GM12878 (cell line): ENCODE measurements at regions not wholly inside any gene's neighbourhood (a gene's known extent, or its start where the extent isn't known, plus 50 kb on each side); places are given as distances from the start of the nearest gene placed in this dataset.

Experiments used
- CBX5 ChIP-seq: sonication (generic); IDR thresholded peaks from 2 replicates; pipeline ENCODE4 v1.6.1; 2016; ENCODE audit warnings: low read depth, moderate library complexity, mild to moderate bottlenecking, inconsistent platforms
- CEBPB ChIP-seq, 2 experiments: fragments of 150-350 bp in 1 of 2; IDR thresholded peaks; 2 replicates each; pipeline ENCODE4 v1.6.1; 2012 to 2014; ENCODE audit warnings: low read depth in 2 of 2, low read length in 2 of 2, borderline replicate concordance in 1 of 2, inconsistent platforms in 1 of 2
- CHD1 ChIP-seq: IDR thresholded peaks from 2 replicates; pipeline ENCODE4 v1.6.1; 2012; ENCODE audit warnings: low read depth, low read length, improper control_type of control experiment
- CTCF ChIP-seq, 3 experiments: IDR thresholded peaks in 2 of 3; conservative IDR thresholded peaks in 1 of 3; 2 replicates each; pipeline ENCODE4 v1.5.1; 2011; ENCODE audit warnings: low read depth in 3 of 3, low read length in 3 of 3, mild to moderate bottlenecking in 3 of 3, control low read depth in 2 of 3, moderate library complexity in 2 of 3, inconsistent platforms in 1 of 3, mixed read lengths in 1 of 3; ENCODE audit not compliant: control insufficient read depth in 2 of 3, insufficient read depth in 1 of 3; ENCODE audit errors: extremely low read depth in 1 of 3
- CUX1 ChIP-seq: IDR thresholded peaks from 2 replicates; pipeline ENCODE4 v1.6.1; 2012; ENCODE audit warnings: improper control_type of control experiment, low read depth, low read length; ENCODE audit not compliant: insufficient replicate concordance
- EP300 ChIP-seq, 2 experiments: fragments of 150-350 bp in 1 of 2; IDR thresholded peaks; 2 replicates each; pipeline ENCODE4 v1.6.1; 2011 to 2012; ENCODE audit warnings: low read depth in 2 of 2, low read length in 2 of 2, borderline replicate concordance in 1 of 2, improper control_type of control experiment in 1 of 2, inconsistent platforms in 1 of 2; ENCODE audit not compliant: control insufficient read depth in 1 of 2
- EZH2 ChIP-seq: IDR thresholded peaks from 2 replicates; pipeline ENCODE4 v1.6.1; 2012; ENCODE audit warnings: low read depth, mild to moderate bottlenecking, control low read depth, inconsistent platforms, low read length, borderline replicate concordance; ENCODE audit not compliant: control insufficient read depth
- MAX ChIP-seq: IDR thresholded peaks from 2 replicates; pipeline ENCODE4 v1.6.1; 2012; ENCODE audit warnings: low read depth, low read length, improper control_type of control experiment
- MTA2 ChIP-seq: fragments of 450-650 bp; IDR thresholded peaks from 2 replicates; pipeline ENCODE4 v1.6.1; 2016; ENCODE audit warnings: low read depth, mild to moderate bottlenecking, moderate library complexity
- NR2C2 ChIP-seq: IDR thresholded peaks from 2 replicates; pipeline ENCODE4 v1.6.1; 2011; ENCODE audit warnings: borderline replicate concordance, low read depth; ENCODE audit not compliant: control insufficient read depth, insufficient read length
- NRF1 ChIP-seq: conservative IDR thresholded peaks from 2 replicates; pipeline ENCODE4 v1.6.1; 2011; ENCODE audit warnings: mild to moderate bottlenecking, low read depth, low read length, improper control_type of control experiment
- POLR2A ChIP-seq: IDR thresholded peaks from 2 replicates; pipeline ENCODE4 v1.6.1; 2011; ENCODE audit warnings: low read depth, mild to moderate bottlenecking, low read length
- SIN3A ChIP-seq: IDR thresholded peaks from 2 replicates; pipeline ENCODE4 v1.6.1; 2012; ENCODE audit warnings: low read depth, low read length, improper control_type of control experiment
- ZNF24 ChIP-seq: fragments of 450-650 bp; IDR thresholded peaks from 2 replicates; pipeline ENCODE4 v1.6.1; 2017; ENCODE audit warnings: antibody characterized with exemption, mild to moderate bottlenecking

GRCh38 chr11:122601141-122602125, 54.1 kb upstream of the UBASH3B start:
- TF ChIP-seq ZNF24 = no peak
- TF ChIP-seq CTCF (IDR thresholded peaks at IDR 0.05 in 2 of 3, conservative IDR thresholded peaks at IDR 0.05 in 1 of 3; ENCODE audit: control insufficient read depth in 2 of 3, extremely low read depth in 1 of 3, insufficient read depth in 1 of 3, low read depth in 3 of 3, low read length in 3 of 3) = no peak
- TF ChIP-seq EP300 (IDR thresholded peaks at IDR 0.05; ENCODE audit: borderline replicate concordance in 1 of 2, control insufficient read depth in 1 of 2, low read depth in 2 of 2, low read length in 2 of 2) = no peak
- TF ChIP-seq EZH2 = no peak
- no peak for TF ChIP-seq MAX
- no peak for TF ChIP-seq SIN3A
- TF ChIP-seq CEBPB (IDR thresholded peaks at IDR 0.05; ENCODE audit: borderline replicate concordance in 1 of 2, low read depth in 2 of 2, low read length in 2 of 2) = no peak
- no peak for TF ChIP-seq CUX1
- no peak for TF ChIP-seq MTA2
- TF ChIP-seq POLR2A = no peak
- TF ChIP-seq CHD1 = no peak
- TF ChIP-seq CBX5 = no peak
- no peak for TF ChIP-seq NRF1
- TF ChIP-seq NR2C2 = no peak
